Fibroblast of gingiva (primary cell): ENCODE measurements at regions not wholly inside any gene's neighbourhood (a gene's known extent, or its start where the extent isn't known, plus 50 kb on each side); places are given as distances from the start of the nearest gene placed in this dataset.
"Not testable (repeated sequence)": the region's sequence is repeated elsewhere in the genome, so short reads cannot be mapped to it uniquely, and the experiment has no call there.

Experiments
- DNase-seq: peaks from one replicate; pipeline ENCODE4 v3.0.0-alpha.2; 2011; ENCODE audit warnings: low read depth

DNA sequence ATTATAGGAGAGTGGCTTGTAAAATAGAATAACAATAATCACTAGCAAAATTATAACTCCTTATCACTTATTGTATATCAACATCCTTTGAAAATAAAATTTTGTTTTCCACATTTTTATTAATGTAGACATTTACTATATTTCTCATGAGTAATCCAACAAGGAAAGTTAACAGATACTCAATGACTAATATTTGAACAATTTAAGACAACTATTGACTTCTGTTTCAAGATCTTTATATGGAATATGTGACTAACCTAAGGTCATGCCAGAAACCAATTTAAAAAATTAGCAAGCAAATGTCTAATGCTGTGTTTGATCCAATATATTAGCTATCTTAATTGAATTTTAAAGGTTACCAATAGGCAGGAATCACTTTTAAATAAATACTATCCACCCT, 638.5 kb upstream of the FLRT2 start:
- no peak for DNase-seq

DNA sequence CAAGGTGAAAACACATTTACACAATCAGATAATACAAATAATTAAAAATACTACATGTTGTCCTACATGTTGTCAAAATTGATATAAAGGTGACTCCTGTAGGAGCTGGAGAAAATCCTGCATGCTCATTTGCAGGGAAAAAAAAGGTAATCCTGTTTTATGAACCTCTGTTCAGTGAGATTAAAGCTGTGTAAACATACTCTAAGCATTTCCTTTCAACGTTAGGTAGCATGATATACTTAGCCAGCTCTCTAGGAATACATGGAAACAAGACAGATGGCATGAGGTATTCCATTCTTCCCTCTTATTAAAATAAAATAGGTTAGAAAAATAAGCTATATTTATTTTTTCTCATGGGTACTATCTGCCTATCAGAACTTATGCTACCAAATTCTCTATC, 635.7 kb upstream of the FLRT2 start:
- no peak for DNase-seq

DNA sequence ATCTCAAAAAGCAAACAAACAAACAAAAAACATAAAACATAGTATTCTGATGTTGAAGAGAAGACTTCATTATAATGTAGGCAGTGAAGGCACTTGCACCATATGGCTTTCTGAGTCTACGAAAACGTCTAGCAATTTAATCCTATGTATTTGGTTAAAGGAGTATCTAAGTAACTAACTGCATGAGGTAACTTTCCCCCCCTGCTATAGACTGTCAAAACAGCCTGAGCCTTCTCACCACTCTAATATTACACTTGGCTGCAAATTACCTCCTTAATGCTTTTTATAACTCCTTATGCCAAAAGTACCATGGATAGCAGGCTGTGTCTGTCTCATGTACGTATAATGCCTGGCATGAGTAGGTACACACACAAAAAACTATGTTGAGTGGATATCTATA, 607.6 kb upstream of the FLRT2 start:
- DNase-seq, result no peak

DNA sequence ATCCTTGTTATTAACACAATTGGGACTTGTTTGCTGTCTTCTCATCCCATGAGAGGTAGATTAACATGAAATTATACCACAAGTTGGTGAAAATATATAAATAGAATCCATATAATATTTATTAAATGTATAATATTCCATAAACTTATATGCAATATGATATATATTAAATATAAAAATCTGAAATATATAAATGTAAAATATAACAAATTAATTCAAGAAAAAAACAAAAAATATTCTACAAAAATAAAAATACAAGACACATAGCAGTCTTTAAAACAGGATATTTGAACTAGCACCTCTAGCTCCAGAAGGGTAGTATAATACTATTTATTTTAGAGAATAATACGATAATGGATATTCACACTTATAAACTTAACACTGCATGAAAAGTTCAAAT, 603.3 kb upstream of the FLRT2 start:
- no peak for DNase-seq

- peak; percentile 3 for DNase-seq
Measured at GRCh38 chr14:84927096-84927827, 602.7 kb upstream of the FLRT2 start.

DNA sequence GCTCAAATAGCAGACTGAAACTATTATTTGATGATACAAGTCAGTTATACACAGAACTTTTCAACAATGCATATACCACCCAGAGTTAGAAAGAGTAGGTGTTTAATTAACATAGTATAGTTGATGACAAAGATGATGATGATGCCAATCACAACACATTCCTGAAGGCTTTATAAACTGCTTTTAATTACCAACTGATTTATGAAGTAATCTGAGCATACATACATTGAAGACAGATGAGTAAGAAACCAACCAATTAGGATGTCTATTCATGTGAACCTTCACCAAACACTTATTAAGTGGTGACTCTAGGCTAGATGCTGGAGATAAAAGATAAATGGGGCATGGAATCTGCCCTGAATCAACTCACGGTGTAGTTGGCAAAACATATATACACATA, 600.9 kb upstream of the FLRT2 start:
- no peak for DNase-seq

GRCh38 chr14:84929834-84930233, 600.1 kb upstream of the FLRT2 start:
- no peak for DNase-seq

DNA sequence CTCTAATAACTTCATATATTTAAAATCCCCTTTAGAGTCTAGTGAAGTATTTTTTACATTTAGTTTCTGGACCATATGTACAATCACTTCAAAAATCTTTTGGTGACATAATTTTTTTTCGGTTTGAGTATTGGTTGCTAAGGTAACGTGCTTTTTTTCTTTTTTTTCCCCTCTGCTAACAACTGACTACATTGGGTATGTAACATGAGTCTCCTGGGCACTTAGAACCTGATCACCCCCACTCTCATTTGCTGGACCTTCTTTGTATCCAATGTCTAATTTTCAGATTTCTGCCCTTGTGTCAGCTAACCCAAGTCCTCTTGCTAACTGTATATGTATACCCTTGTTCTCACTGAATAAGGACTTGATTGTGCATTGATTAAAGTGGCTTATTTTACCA, 592.9 kb upstream of the FLRT2 start:
- DNase-seq, result no peak

GRCh38 chr14:84937449-84937848, 592.5 kb upstream of the FLRT2 start:
- DNase-seq, result no peak

DNA sequence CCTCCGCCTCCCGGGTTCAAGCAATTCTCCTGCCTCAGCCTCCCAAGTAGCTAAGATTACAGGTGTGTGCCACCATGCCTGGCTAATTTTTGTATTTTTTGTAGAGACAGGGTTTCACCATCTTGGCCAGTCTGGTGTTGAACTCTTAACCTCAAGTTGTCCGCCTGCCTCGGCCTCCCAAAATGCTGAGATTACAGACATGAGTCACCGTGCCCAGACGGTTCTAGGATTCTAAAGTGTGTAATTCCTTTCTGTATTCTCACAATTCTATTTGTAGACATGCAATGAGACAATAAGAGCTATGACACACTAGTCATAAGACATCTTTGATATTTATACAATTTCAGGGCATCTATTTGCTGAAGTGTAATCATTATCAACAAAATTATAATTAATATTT, 585.0 kb upstream of the FLRT2 start:
- DNase-seq, result not testable (repeated sequence)

GRCh38 chr14:84959851-84960520, 570.0 kb upstream of the FLRT2 start:
- no peak for DNase-seq

- DNase-seq, result no peak
Measured at GRCh38 chr14:84961637-84962036, 568.3 kb upstream of the FLRT2 start.

DNA sequence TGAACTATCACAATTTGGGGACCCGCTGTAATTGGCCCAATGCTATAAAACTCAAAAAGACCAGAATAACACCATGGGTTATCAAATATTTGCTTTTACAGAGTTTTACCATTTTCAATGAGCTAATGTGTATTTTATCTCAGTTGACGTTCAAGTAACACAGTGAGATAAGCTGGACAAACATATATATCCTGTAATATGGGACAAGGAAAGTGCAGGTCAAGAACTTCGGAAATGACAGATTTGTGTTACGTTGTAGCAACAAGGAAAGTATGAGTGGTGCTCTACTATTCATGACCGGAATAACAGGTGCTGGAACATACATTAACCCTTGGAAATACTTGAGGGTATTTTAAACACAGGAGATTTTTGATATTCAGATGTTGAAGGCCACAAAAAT, 566.4 kb upstream of the FLRT2 start:
- DNase-seq, result no peak

DNA sequence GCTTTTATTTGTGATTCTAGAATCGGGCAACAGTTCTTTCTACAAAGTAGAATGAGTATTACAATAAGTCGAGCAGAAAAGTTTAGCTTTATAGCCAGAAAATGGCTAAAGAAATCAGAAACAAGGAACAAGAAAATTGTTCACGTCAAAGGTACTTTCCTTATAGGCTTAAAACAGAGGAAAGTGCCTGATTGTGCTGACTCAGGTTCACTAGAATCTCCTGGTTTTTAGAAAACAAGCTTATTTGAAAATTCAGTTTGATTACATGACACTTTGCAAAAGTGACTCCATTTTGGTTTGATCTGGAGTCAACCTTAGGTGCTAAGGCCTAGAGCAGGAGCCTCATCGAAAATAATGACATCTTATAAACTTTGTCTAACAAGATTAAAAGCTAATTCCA, 564.7 kb upstream of the FLRT2 start:
- no peak for DNase-seq

DNA sequence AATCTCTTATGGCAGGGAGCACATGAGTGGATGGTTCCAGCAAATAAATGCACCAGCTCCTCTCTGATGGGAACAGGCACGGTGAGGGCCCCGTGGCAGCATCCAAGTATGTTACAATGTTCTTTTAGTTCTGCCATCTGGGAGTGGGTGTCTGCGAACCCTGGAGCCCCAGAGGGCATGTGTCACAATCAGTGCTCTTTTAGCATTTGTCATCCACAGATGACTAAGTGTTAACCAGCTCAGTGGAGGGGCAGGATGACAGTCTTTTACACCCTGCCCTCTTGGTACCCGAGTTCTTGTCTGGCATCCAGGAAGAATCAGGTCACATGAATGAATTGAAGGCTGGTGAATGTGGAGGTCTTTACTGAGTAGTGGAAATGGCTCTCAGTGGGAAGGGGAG, 560.4 kb upstream of the FLRT2 start:
- no peak for DNase-seq

DNA sequence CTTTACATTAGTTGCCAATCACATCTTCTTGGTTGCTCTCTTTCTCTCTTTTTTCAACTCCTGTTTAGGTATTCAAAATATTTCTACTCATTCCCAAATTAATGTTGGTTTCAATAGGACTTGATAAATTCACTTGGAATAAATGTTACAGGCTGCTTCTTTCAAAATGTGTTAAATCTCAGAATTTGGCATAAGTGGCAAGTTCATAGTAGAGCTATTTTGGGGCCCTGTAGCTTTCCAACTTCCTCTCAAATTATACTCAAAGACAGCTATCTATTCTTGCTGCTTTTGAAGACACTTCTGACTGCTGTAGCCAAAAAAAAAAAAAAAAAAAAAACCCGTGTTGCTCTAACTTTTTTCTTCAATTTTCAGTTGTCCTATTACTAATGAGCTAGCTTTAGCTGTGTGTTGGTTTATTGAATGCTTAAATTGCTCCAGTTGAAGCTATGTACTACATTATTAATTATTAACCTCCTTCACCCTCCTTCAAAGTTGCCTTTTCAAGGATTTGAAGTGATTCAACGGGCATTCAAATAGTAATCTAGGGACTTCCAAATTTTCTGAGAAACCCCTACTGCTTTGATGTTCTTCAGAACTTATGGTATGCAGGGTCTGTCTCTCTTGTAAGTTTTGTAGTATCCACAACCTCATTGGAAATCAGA, 554.6 kb upstream of the FLRT2 start:
- DNase-seq, result no peak

- DNase-seq, result no peak
Measured at GRCh38 chr14:84976805-84977204, 553.1 kb upstream of the FLRT2 start.

- DNase-seq, result no peak
Measured at GRCh38 chr14:84987042-84987441, 542.9 kb upstream of the FLRT2 start.

GRCh38 chr14:84988357-84988756, 541.6 kb upstream of the FLRT2 start:
- no peak for DNase-seq

- DNase-seq, result no peak
Measured at GRCh38 chr14:84991021-84991420, 538.9 kb upstream of the FLRT2 start.

- DNase-seq, result no peak
Measured at GRCh38 chr14:84998216-84998615, 531.7 kb upstream of the FLRT2 start.

DNA sequence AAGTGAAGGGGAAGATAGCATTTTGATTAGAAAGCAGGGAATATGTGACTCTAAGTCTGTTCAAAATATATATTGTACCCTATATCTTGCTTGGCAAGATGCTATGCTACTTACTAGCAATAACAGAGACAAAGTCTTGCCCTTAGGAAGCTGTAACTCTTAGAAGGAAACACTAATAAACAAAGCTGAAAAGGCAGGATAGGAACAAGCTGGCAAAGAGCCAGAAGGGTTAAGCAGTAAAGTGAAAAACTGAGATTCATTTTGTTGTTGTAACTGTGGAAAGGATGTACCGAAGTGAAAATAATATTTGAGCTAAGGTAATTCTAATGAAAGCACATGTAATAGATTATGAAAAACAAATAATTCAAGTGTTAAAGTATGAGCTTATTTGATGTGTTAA, 527.1 kb upstream of the FLRT2 start:
- DNase-seq, result no peak

- DNase-seq, result no peak
Measured at GRCh38 chr14:85003805-85004204, 526.1 kb upstream of the FLRT2 start.
